K562 (cell line): ENCODE measurements at regions not wholly inside any gene's neighbourhood (a gene's known extent, or its start where the extent isn't known, plus 50 kb on each side); places are given as distances from the start of the nearest gene placed in this dataset.

Experiments
- ATAC-seq: fragments of 200-7000 bp; cut with Tn5 transposase; 3 replicates; pipeline ENCODE4 v1.9.1; 2020; ENCODE audit warnings: moderate library complexity
- BruUV-seq: library from RNA; stranded (reverse); fragments of 400-500 nt; replicated peaks from 2 replicates; lab custom pipeline; 2021; lab: Mats Ljungman, UMichigan
- CTCF ChIA-PET: fragments of 300-600 bp; formaldehyde crosslinking; extraction: SDS; loops from one replicate; lab custom pipeline; 2021; ENCODE audit warnings: low intra/inter-chr PET ratio; lab: Yijun Ruan, JAX
- POLR2A ChIA-PET: fragments of 300-600, 350-650 bp; sonication (Branson Sonifier 250); formaldehyde crosslinking; extraction: SDS; loops from one replicate; lab custom pipeline; 2021; ENCODE audit warnings: antibody characterized with exemption, inconsistent platforms; lab: Yijun Ruan, JAX
- DNase-seq, 4 experiments: peaks; one replicate each; pipeline versions ENCODE4 v3.0.0 to v3.0.0-alpha.2; 2011 to 2018; ENCODE audit warnings: low spot score in 3 of 4, mixed read lengths in 3 of 4; ENCODE audit errors: extremely low read depth in 1 of 4
- FAIRE-seq: peaks from 2 replicates; lab custom pipeline; 2011; peaks lifted over from hg19 to GRCh38; lab: Jason Lieb, UNC
- H2AFZ ChIP-seq: 2 replicates; pipeline ENCODE4 v1.6.0; 2011; ENCODE audit warnings: low read depth, low read length, control low read depth, inconsistent platforms
- H3K27ac ChIP-seq: fragments of 200-600 bp; 3 replicates; pipeline ENCODE4 v1.8.0; 2011; ENCODE audit warnings: low read depth, mild to moderate bottlenecking, control low read depth, inconsistent platforms, low read length, moderate library complexity, mixed read lengths; ENCODE audit errors: extremely low read depth
- H3K27me3 ChIP-seq, 2 experiments: fragments of 300-600 bp in 1 of 2; 2 replicates in 1 of 2; 3 replicates in 1 of 2; pipeline versions ENCODE4 v1.6.0 to v1.8.0; 2011; ENCODE audit warnings: inconsistent platforms in 2 of 2, low read length in 2 of 2, mild to moderate bottlenecking in 1 of 2, mixed read lengths in 1 of 2, moderate library complexity in 1 of 2; ENCODE audit not compliant: control insufficient read depth in 2 of 2, insufficient read depth in 2 of 2
- H3K36me3 ChIP-seq: fragments of 300-600 bp; 3 replicates; pipeline ENCODE4 v1.8.0; 2011; ENCODE audit warnings: mild to moderate bottlenecking, low read length, inconsistent platforms; ENCODE audit not compliant: control insufficient read depth, insufficient read depth
- H3K4me1 ChIP-seq, 2 experiments: fragments of 200-600 bp in 1 of 2; replicated peaks in 1 of 2; 2 replicates in 1 of 2; 3 replicates in 1 of 2; pipeline versions ENCODE4 v1.5.1 to v1.8.0; 2011; ENCODE audit warnings: inconsistent platforms in 2 of 2, low read length in 2 of 2, mild to moderate bottlenecking in 1 of 2, mixed read lengths in 1 of 2, moderate library complexity in 1 of 2; ENCODE audit not compliant: control insufficient read depth in 2 of 2, insufficient read depth in 2 of 2
- H3K4me2 ChIP-seq: 2 replicates; pipeline ENCODE4 v1.6.1; 2011; ENCODE audit warnings: low read length, control low read depth, inconsistent platforms, mixed read lengths; ENCODE audit not compliant: insufficient read depth
- H3K4me3 ChIP-seq: fragments of 200-600 bp; sonication (generic), shearing (Covaris generic); 2 replicates; pipeline ENCODE4 v1.5.1; 2016; ENCODE audit warnings: control low read depth, inconsistent platforms
- H3K79me2 ChIP-seq: fragments of 200-600 bp; 3 replicates; pipeline ENCODE4 v1.8.0; 2011; ENCODE audit warnings: low read length, inconsistent platforms; ENCODE audit not compliant: control insufficient read depth, insufficient read depth
- H3K9ac ChIP-seq, 2 experiments: 2 replicates each; pipeline versions ENCODE4 v1.6.0 to v1.6.1; 2011; ENCODE audit warnings: low read depth in 2 of 2, low read length in 2 of 2, control low read depth in 1 of 2, inconsistent platforms in 1 of 2, mild to moderate bottlenecking in 1 of 2, mixed read lengths in 1 of 2; ENCODE audit not compliant: insufficient read depth in 1 of 2
- H3K9me1 ChIP-seq: one replicate; pipeline ENCODE4 v1.6.0; 2011; ENCODE audit warnings: inconsistent platforms, mild to moderate bottlenecking, low read length, moderate library complexity; ENCODE audit not compliant: control insufficient read depth, insufficient read depth
- H3K9me3 ChIP-seq: replicated peaks from 2 replicates; pipeline ENCODE4 v1.5.1; 2011; ENCODE audit warnings: low read depth, low read length, inconsistent platforms; ENCODE audit not compliant: control insufficient read depth, insufficient read depth
- H4K20me1 ChIP-seq: replicated peaks from 2 replicates; pipeline ENCODE4 v1.6.1; 2011; ENCODE audit warnings: low read length, inconsistent platforms, mixed read lengths; ENCODE audit not compliant: control insufficient read depth, insufficient read depth
- CGGBP1 ChIP-seq: fragments of 250-450 bp; sonication (Bioruptor Pico); IDR thresholded peaks from 2 replicates; pipeline ENCODE4 v1.9.0; 2021; ENCODE audit warnings: mild to moderate bottlenecking
- CHCHD3 ChIP-seq: fragments of 250-450 bp; sonication (Bioruptor Pico); IDR thresholded peaks from 2 replicates; pipeline ENCODE4 v2.1.2; 2022; ENCODE audit warnings: mild to moderate bottlenecking
- DACH1 ChIP-seq: fragments of 450-650 bp; IDR thresholded peaks from 2 replicates; pipeline ENCODE4 v1.6.1; 2018; ENCODE audit not compliant: partially characterized antibody
- ID3 ChIP-seq, 2 experiments: fragments of 250-450 bp in 1 of 2; fragments of 450-650 bp in 1 of 2; sonication (Bioruptor Pico) in 1 of 2; IDR thresholded peaks; 2 replicates each; pipeline versions ENCODE4 v1.6.1 to v1.8.0; 2016 to 2021; ENCODE audit warnings: mild to moderate bottlenecking in 2 of 2, moderate library complexity in 2 of 2, missing compliant biosample characterization in 1 of 2, missing genetic modification characterization in 1 of 2
- POLR2G ChIP-seq: fragments of 200-400 bp; formaldehyde crosslinking; IDR thresholded peaks from 2 replicates; pipeline ENCODE4 v1.6.1; 2017; ENCODE audit warnings: low read depth, mild to moderate bottlenecking, antibody characterized with exemption, low read length, moderate library complexity
- PURB ChIP-seq: sonication (generic); formaldehyde crosslinking; IDR thresholded peaks from 2 replicates; pipeline ENCODE4 v1.9.0; 2021; ENCODE audit warnings: low read depth, mild to moderate bottlenecking, missing genetic modification reagents
- STAT6 ChIP-seq: sonication (generic); formaldehyde crosslinking; IDR thresholded peaks from 2 replicates; pipeline ENCODE4 v1.8.1; 2023; ENCODE audit warnings: mild to moderate bottlenecking, missing genetic modification reagents
- TAL1 ChIP-seq: fragments of 450-650 bp; IDR thresholded peaks from 2 replicates; pipeline ENCODE4 v1.6.1; 2016; ENCODE audit warnings: mild to moderate bottlenecking
- TCF7L2 ChIP-seq: fragments of 150-350 bp; IDR thresholded peaks from 2 replicates; pipeline ENCODE4 v1.6.1; 2016; ENCODE audit warnings: low read depth, mild to moderate bottlenecking, low read length, moderate library complexity
- ZNF347 ChIP-seq: fragments of 450-650 bp; formaldehyde crosslinking; IDR thresholded peaks from 2 replicates; pipeline ENCODE4 v1.4.0; 2020; ENCODE audit warnings: low read depth, mild to moderate bottlenecking, moderate library complexity
- ZNF584 ChIP-seq: fragments of 200-800 bp; sonication (Bioruptor generic); IDR thresholded peaks from 2 replicates; pipeline ENCODE4 v1.6.1; 2016; ENCODE audit warnings: low read depth, mild to moderate bottlenecking, missing genetic modification characterization, missing compliant biosample characterization
- ZNF668 ChIP-seq: fragments of 250-450 bp; sonication (Bioruptor Pico); IDR thresholded peaks from 2 replicates; pipeline ENCODE4 v1.8.0; 2022; ENCODE audit warnings: mild to moderate bottlenecking, inconsistent platforms
- WGBS: fragments of 100-300 bp; shearing (Covaris generic); methylation state at CpG from one replicate; pipeline ENCODE4 v1.1.6; 2016; ENCODE audit warnings: low coverage, mixed read lengths; ENCODE audit not compliant: insufficient coverage; ENCODE audit errors: missing lambda C conversion rate; 5-methylcytosine and 5-hydroxymethylcytosine counted together
- in situ Hi-C: fragments of 300-500 bp; cut with MboI; formaldehyde crosslinking; loops from 4 replicates; pipeline ENCODE4 v1.15.0; 2018; ENCODE audit warnings: inconsistent platforms, mixed read lengths
- intact Hi-C: fragments of 100-400 bp; cut with micrococcal nuclease; formaldehyde crosslinking; loops from 2 replicates; pipeline ENCODE4 v1.14.2; 2022
- TF ChIP-seq, protein P1 (sequence below): fragments of 450-650 bp; IDR thresholded peaks from 2 replicates; pipeline ENCODE4 v1.6.1; 2016; ENCODE audit warnings: borderline replicate concordance

GRCh38 chr10:3446221-3446620 lies 273.6 kb upstream of the PITRM1 start:
- intact Hi-C loops: no loop called here
- H3K27me3 ChIP-seq: no peaks in the 10 kb centered on the region; a peak in 2 of 5 replicates
- FAIRE-seq (no peak), DNase-seq (no peak), ATAC-seq (no peak)
- H3K27ac ChIP-seq: no peak overlapping the region
- H4K20me1 ChIP-seq: peaks cover 4% of the 10 kb centered on the region
- H3K4me3 ChIP-seq: no peak overlapping the region
- in situ Hi-C loops: no loop called here
- H3K4me1 ChIP-seq: no peaks in the 10 kb centered on the region
- no peaks in the 10 kb centered on the region for H3K79me2 ChIP-seq
- no peaks in the 10 kb centered on the region for H3K9me1 ChIP-seq
- POLR2A ChIA-PET: interaction anchor here (0.6 kb wide), 2 partner anchors 79 to 725 kb away, joined by 3 read pairs; no protein-coding TSS in a partner anchor
- TF ChIP-seq ZNF584 (CRISPR knock-in tag) (no peak), STAT6 (CRISPR knock-in tag) (no peak), TCF7L2 (no peak), CHCHD3 (no peak), TAL1 (no peak), ID3 (CRISPR knock-in tag; IDR thresholded peaks at IDR 0.05) (no peak), ID3 (tag; IDR thresholded peaks at IDR 0.05) (no peak), POLR2G (no peak), ZNF668 (CRISPR knock-in tag) (no peak), PURB (CRISPR knock-in tag) (no peak), CGGBP1 (CRISPR knock-in tag) (no peak), DACH1 (no peak), ZNF347 (CRISPR knock-in tag) (no peak)
- TF ChIP-seq, protein P1, sequence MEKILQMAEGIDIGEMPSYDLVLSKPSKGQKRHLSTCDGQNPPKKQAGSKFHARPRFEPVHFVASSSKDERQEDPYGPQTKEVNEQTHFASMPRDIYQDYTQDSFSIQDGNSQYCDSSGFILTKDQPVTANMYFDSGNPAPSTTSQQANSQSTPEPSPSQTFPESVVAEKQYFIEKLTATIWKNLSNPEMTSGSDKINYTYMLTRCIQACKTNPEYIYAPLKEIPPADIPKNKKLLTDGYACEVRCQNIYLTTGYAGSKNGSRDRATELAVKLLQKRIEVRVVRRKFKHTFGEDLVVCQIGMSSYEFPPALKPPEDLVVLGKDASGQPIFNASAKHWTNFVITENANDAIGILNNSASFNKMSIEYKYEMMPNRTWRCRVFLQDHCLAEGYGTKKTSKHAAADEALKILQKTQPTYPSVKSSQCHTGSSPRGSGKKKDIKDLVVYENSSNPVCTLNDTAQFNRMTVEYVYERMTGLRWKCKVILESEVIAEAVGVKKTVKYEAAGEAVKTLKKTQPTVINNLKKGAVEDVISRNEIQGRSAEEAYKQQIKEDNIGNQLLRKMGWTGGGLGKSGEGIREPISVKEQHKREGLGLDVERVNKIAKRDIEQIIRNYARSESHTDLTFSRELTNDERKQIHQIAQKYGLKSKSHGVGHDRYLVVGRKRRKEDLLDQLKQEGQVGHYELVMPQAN: no peak
- CTCF ChIA-PET: no interaction called here
- H3K36me3 ChIP-seq: no peaks in the 10 kb centered on the region
- no peak overlapping the region for H3K4me2 ChIP-seq
- 3% methylated on average over 4 of the region's 4 CpGs for WGBS
- H2AFZ ChIP-seq: no peak overlapping the region
- no peak overlapping the region for H3K9ac ChIP-seq
- H3K9me3 ChIP-seq: no peaks in the 10 kb centered on the region
- BruUV-seq: no TSS peak
